ENCODE measurements at regions not wholly inside any gene's neighbourhood (a gene's known extent, or its start where the extent isn't known, plus 50 kb on each side); places are given as distances from the start of the nearest gene placed in this dataset.

DNA sequence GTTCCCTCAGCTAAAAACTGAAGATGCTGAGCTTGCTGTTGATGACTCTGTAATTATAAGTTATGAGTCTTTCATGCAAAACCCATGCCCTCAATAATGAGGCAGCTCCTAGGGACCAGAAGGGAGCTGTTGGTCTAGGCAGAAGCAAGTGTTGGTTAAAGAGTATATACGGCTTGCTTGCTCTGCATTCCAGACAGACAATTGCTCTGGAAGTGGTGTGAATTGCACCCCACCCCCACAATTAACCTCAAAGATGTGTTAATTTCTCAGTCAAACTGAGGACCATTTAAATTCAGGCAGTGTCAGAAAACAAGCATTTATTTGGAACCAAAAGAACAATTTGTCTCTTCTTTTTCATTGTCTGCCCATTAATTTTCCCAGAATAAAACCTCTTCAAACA is 163.5 kb upstream of the EOMES start:
- Histone ChIP-seq H3K4me1 (no peaks in the 10 kb centered on the region), H3K27me3 (no peaks in the 10 kb centered on the region), H3K36me3 (no peaks in the 10 kb centered on the region), H3K27ac (no peak overlapping the region), H3K4me3 (no peak overlapping the region), H3K9me3 (no peaks in the 10 kb centered on the region)
- DNase-seq: no peak
- intact Hi-C loops (cut with DNase I): no loop called here
- WGBS, 2 donors: 27 to 44% methylated on average over 1 of the region's 1 CpG
- no peak for TF ChIP-seq POLR2A (IDR thresholded peaks at IDR 0.05)
- TF ChIP-seq POLR2AphosphoS5 (IDR thresholded peaks at IDR 0.05): no peak
- TF ChIP-seq, protein P1, sequence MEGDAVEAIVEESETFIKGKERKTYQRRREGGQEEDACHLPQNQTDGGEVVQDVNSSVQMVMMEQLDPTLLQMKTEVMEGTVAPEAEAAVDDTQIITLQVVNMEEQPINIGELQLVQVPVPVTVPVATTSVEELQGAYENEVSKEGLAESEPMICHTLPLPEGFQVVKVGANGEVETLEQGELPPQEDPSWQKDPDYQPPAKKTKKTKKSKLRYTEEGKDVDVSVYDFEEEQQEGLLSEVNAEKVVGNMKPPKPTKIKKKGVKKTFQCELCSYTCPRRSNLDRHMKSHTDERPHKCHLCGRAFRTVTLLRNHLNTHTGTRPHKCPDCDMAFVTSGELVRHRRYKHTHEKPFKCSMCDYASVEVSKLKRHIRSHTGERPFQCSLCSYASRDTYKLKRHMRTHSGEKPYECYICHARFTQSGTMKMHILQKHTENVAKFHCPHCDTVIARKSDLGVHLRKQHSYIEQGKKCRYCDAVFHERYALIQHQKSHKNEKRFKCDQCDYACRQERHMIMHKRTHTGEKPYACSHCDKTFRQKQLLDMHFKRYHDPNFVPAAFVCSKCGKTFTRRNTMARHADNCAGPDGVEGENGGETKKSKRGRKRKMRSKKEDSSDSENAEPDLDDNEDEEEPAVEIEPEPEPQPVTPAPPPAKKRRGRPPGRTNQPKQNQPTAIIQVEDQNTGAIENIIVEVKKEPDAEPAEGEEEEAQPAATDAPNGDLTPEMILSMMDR (IDR thresholded peaks at IDR 0.05): no peak
- TF ChIP-seq EP300 (IDR thresholded peaks at IDR 0.05): no peak

DNA sequence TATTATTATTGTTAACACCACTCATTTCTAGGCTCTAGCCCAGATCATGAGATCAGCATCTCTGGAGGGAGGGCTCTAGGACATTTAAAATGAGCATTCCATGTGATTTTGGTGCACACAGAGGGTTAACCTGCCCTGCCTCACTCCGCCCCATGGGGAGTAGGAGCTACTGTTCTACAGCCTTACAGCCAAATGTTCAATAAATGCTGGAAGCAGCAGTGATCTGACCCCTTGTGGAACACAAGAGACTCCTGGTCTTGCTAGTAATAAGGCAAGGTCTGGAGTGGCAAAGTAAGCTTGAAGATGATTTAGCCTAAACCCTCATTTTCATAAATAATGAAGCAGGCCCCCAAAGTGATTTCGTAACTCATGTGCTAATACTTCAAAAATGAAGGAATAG is 166.4 kb upstream of the EOMES start:
- TF ChIP-seq EP300 (IDR thresholded peaks at IDR 0.05): no peak
- TF ChIP-seq POLR2A (IDR thresholded peaks at IDR 0.05): no peak
- TF ChIP-seq POLR2AphosphoS5 (IDR thresholded peaks at IDR 0.05): no peak
- TF ChIP-seq, protein P1 (IDR thresholded peaks at IDR 0.05): no peak
- Histone ChIP-seq H3K4me1 (no peaks in the 10 kb centered on the region), H3K36me3 (no peaks in the 10 kb centered on the region), H3K27ac (no peak overlapping the region), H3K27me3 (no peaks in the 10 kb centered on the region), H3K4me3 (no peak overlapping the region), H3K9me3 (no peaks in the 10 kb centered on the region)
- whole genome bisulfite sequencing, 2 donors: 54 to 74% methylated on average over 2 of the region's 2 CpGs
- intact Hi-C loops (cut with DNase I): no loop called here
- DNase-seq: no peak

DNA sequence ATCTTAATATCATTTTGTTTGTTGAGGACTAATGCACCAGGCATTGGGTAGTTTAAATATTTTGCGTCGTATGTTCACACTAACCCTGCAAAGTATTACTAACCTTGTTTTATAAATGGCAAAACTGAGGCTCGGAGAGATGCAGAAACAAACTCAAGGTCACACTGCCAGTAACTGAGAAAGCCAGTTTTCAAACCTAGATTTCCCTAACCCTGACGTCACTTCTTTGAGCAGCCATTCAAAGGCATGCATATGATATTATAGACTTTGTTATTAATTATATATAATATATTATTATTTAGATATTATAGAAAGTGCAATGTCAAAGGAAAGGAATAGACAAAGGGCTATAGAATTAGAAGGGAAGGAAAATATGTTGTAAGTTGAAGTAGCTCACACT is 167.6 kb upstream of the EOMES start:
- no peak for TF ChIP-seq POLR2AphosphoS5 (IDR thresholded peaks at IDR 0.05)
- no peak for TF ChIP-seq EP300 (IDR thresholded peaks at IDR 0.05)
- TF ChIP-seq, protein P1 (IDR thresholded peaks at IDR 0.05): no peak
- TF ChIP-seq POLR2A (IDR thresholded peaks at IDR 0.05): no peak
- H3K9me3 ChIP-seq: no peaks in the 10 kb centered on the region
- H3K4me1 ChIP-seq: no peaks in the 10 kb centered on the region
- WGBS, 2 donors: 81 to 84% methylated on average over 4 of the region's 4 CpGs
- intact Hi-C loops (cut with DNase I): no loop called here
- H3K27me3 ChIP-seq: no peaks in the 10 kb centered on the region
- no peak overlapping the region for H3K4me3 ChIP-seq
- DNase-seq: no peak
- no peak overlapping the region for H3K27ac ChIP-seq
- no peaks in the 10 kb centered on the region for H3K36me3 ChIP-seq

DNA sequence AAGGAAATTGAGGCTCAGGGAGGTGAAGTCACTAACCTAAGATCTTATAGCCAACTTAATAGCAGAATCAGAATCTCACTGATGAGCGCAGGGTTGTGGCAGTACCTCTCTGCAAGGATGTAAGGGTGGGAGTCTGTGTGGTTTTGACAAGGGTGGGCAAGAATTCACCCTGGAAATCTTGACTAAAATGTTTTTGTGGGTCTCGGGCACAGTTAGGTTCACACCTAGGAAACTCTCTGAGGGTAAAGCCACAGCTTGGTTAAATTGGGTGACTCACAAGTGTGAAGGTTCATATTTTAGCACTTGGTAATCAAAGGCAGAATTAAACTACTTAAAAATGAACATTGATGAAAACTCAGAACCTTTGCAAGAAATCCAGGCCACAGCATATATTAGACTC is 178.2 kb upstream of the EOMES start:
- no peaks in the 10 kb centered on the region for H3K27me3 ChIP-seq
- no peak for DNase-seq
- no peak for TF ChIP-seq POLR2A (IDR thresholded peaks at IDR 0.05)
- TF ChIP-seq POLR2AphosphoS5 (IDR thresholded peaks at IDR 0.05): no peak
- TF ChIP-seq, protein P1 (IDR thresholded peaks at IDR 0.05): no peak
- no peak for TF ChIP-seq EP300 (IDR thresholded peaks at IDR 0.05)
- H3K9me3 ChIP-seq: no peaks in the 10 kb centered on the region
- H3K4me1 ChIP-seq: no peaks in the 10 kb centered on the region
- no peaks in the 10 kb centered on the region for H3K36me3 ChIP-seq
- no peak overlapping the region for H3K27ac ChIP-seq
- no peak overlapping the region for H3K4me3 ChIP-seq
- intact Hi-C loops (cut with DNase I): no loop called here
- WGBS, 2 donors: 75 to 89% methylated on average over 2 of the region's 2 CpGs

DNA sequence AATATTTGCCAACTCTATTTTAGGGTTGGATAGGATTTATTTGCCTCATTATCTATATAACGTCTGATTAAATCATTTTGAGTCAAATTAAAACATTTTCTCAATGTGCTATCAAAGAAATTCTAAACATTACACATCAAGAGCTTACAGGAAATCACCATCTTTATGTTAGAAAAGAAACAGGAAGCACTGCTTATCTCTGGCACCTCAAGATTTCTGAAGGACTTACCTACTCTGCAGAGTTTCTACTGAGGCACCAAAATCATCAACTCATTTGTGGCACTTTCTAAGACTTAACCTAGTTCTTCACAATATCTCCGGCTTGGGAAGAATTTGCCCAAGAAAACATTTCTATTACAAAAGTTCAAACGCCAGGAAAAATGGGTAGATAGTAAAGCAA is 181.3 kb upstream of the EOMES start:
- DNase-seq: no peak
- no peaks in the 10 kb centered on the region for H3K9me3 ChIP-seq
- H3K36me3 ChIP-seq: no peaks in the 10 kb centered on the region
- 69 to 72% methylated on average over 3 of the region's 3 CpGs for WGBS, 2 donors
- no peak overlapping the region for H3K27ac ChIP-seq
- H3K4me1 ChIP-seq: no peaks in the 10 kb centered on the region
- H3K27me3 ChIP-seq: no peaks in the 10 kb centered on the region
- no peak overlapping the region for H3K4me3 ChIP-seq
- TF ChIP-seq POLR2AphosphoS5 (IDR thresholded peaks at IDR 0.05) (no peak), EP300 (IDR thresholded peaks at IDR 0.05) (no peak), POLR2A (IDR thresholded peaks at IDR 0.05) (no peak)
- TF ChIP-seq, protein P1 (IDR thresholded peaks at IDR 0.05): no peak
- intact Hi-C loops (cut with DNase I): no loop called here
